ENCODE measurements at regions not wholly inside any gene's neighbourhood (a gene's known extent, or its start where the extent isn't known, plus 50 kb on each side); places are given as distances from the start of the nearest gene placed in this dataset.
"Not testable (repeated sequence)": the region's sequence is repeated elsewhere in the genome, so short reads cannot be mapped to it uniquely, and the experiment has no call there.

DNA sequence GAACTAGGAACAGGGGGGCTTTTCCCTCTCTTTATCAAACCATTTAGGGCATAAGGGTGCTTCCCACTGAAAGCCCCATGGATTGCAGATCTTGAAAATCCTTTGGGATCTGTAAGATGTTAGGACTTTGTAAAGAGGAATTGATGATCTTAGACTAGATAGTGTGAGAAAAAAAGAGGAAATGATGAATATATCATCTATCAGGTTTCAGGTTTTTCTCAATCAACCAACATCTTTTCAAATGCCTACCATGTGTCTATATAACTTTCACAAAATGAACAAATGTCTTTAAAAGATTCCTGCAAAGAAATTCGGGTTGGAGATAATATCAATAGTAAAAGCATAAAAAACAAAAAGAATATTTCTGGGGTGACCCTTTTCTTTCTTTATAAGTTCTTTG lies 50.1 kb downstream of the KCNC4 start:
- no peak for DNase-seq

- DNase-seq: no peak
Observed at GRCh38 chr1:110262296-110262695, 52.2 kb downstream of the KCNC4 start.

DNA sequence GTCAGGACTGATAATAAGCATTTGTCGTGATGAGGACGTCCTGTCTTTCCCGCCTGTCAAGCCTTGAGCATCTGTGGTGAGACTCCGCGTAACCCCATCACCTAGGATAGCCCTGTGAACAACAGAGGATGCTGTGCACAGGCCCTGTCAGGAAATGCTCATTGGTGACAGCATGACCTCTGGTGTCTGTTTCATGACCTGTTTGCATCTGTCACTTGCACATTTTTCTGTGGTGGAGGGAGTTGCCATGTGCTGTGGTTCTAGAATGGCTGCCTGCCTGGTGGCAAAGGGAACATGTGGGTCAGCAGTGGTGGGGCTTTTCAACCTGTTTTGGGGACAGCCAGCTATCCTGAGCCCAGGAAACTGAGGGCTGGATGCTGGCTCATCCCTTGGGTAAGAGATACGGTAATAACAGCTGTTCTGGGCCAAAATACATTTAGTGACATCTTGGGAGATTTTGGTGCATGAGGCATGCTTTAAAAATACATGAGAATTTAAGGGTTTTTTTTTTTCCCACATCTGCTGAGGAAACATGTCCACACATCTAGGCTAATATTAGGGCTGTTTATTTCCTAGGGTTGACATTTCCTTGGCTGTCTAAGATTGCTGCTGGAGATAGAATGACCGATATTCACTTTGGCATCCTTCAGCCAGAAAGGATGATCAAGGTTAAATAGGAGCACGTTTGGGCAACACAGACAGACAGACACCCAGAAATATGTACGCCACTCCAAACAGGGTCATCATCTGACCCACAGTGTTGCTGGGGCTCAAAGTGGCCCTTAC lies 52.9 kb downstream of the KCNC4 start:
- no peak for DNase-seq

- DNase-seq: no peak
Observed at GRCh38 chr1:110264430-110264829, 54.3 kb downstream of the KCNC4 start.

- DNase-seq: peak in 1 of 3 donors; percentile 10
Observed at GRCh38 chr1:110265186-110265585, 55.1 kb downstream of the KCNC4 start.

GRCh38 chr1:110266834-110267233 lies 56.7 kb downstream of the KCNC4 start:
- no peak for DNase-seq

- DNase-seq: no peak
Observed at GRCh38 chr1:110267260-110267659, 57.1 kb downstream of the KCNC4 start.

GRCh38 chr1:110272045-110272444 lies 61.9 kb downstream of the KCNC4 start:
- no peak for DNase-seq

DNA sequence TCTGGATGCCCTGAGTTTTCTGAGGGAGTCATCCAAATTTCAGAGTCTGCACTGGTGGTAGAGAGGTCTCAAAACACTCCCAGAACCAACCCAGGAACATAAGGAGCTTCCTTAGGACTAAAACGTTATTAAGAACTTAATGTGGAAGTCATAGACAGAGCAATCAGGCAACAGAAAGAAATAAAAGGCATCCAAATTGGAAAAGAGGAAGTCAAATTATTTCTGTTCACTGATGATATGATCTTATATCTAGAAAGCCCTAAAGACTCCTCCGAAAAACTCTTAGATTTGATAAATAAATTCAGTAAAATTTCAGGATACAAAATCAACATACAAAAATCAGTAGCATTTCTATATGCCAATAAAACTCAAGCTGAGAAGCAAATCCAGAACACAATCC lies 63.7 kb downstream of the KCNC4 start:
- not testable (repeated sequence) for DNase-seq

GRCh38 chr1:110280126-110280525 lies 59.1 kb upstream of the RBM15 start:
- no peak for DNase-seq

- no peak for DNase-seq
Observed at GRCh38 chr1:110280804-110281203, 58.4 kb upstream of the RBM15 start.

DNA sequence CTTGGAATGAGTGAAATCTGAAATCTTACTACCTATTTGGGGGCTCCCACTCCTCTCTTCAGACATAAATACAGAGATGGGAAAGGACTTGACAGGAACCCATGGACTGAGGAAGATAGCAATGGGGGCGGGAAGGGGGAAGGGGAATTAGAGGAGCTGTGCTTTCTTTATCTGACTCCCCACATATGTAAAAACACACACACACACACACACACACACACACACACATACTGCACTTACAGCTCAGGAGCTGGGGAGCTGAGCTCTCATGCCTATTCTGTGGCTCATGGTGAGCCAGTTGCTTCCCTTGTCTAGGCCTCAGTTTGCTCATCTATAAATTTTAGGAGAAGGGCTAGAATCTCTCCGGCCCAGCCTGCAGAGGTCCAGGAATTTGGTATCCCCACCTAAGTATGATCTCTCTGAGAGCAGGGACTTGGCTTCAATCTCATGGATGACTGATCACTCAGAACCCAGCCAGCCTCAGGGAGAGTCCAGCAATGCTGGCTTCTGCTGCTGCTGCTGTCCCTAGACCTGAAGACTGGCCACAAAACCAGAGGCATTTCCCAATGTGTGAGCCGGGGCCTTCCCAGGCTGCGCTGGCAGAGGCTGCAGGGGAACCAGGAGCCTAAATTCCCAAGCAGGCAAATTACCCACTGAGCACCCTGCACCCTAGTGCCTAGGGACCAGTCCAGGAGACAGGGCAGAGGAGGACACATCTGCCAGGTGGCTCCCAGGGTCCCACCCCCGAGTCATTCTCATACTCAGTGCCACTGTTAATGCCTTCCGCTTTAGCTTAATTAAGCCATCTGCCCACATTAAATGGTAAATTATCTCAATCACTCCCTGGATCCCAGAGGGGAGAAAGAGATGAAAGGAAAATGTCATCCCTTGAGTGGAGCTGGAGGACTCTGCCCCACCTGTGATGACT lies 57.5 kb upstream of the RBM15 start:
- DNase-seq: no peak

DNA sequence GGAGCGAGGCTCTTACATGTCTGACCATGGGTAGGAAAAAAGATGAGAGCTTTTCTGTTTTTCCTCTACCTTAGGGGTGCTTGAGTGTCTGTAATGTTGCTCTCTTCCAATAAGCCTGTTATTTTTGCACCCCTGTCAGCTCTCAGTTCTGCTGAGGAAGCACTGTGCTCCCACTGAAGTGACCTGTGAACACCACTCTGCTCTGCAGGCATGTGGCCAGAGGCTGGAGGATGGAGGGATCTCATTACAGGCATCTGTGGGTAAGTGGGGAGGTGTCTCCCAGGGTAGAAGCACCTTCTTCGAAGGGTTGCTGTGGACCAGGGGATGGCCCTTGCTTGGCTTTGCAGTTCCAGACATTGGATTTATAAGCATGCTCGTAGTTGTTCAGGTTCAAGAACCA lies 56.8 kb upstream of the RBM15 start:
- no peak for DNase-seq

GRCh38 chr1:110283677-110284076 lies 55.5 kb upstream of the RBM15 start:
- DNase-seq: no peak

DNA sequence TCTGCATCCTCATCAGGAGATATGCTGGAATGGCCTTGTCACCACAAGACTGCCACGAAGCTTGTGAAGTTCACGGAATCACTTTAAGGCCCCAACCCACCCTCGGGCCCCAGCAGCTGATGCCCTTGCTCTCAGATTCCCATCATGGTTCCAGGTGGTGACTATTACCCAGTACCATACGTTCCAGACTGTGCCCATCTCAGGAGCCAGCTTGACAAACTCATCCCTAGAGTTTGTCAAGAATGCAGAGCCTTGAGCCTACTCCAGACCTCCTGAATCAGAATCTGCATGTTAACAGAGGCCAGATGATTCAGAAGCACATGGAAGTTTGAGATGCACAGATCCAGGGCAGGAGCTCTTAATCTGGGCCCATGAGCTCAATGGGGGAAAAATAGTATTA lies 53.9 kb upstream of the RBM15 start:
- no peak for DNase-seq

DNA sequence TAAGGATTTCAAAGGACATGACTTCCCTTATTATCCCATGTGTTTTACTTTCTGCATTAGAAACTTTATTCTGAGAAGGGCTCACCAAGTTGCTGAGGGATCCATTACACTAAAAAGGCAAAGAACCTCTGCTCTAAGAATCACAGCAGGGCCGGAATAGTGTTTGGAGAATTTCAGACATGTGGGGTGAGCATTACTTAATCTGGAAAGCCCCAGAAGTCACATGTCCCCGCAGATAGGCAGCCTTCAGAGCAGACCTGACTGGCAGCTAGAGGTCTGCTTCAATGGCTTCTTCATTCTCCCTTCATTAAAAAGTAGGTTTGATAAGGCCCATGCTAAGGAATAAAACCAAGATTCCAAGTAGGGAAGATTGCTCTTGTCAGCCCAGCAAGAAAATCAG lies 52.6 kb upstream of the RBM15 start:
- no peak for DNase-seq

- no peak for DNase-seq
Observed at GRCh38 chr1:110288111-110288510, 51.1 kb upstream of the RBM15 start.

Data from muscle of back (tissue), 3 donors.